Prostate gland (tissue), 2 donors: ENCODE measurements at regions not wholly inside any gene's neighbourhood (a gene's known extent, or its start where the extent isn't known, plus 50 kb on each side); places are given as distances from the start of the nearest gene placed in this dataset.

ENCODE experiments used
- DNase-seq: peaks from one replicate; pipeline ENCODE4 v3.0.0-alpha.2; 2019; ENCODE audit warnings: low spot score
- H3K27ac ChIP-seq, 2 donors: fragments of 200-600 bp; sonication (generic); 2 replicates each; pipeline ENCODE4 v1.5.1; 2017 to 2019
- H3K27me3 ChIP-seq: fragments of 200-600 bp; sonication (generic); replicated peaks from 2 replicates; pipeline ENCODE4 v1.5.1; 2019; ENCODE audit not compliant: insufficient read depth
- H3K36me3 ChIP-seq, 2 donors: fragments of 200-600 bp; sonication (generic); 1 replicate in 1 of 2; 2 replicates in 1 of 2; pipeline versions ENCODE4 v1.5.1 to v1.8.1; 2017 to 2019
- H3K4me1 ChIP-seq: fragments of 200-600 bp; sonication (generic); replicated peaks from 2 replicates; pipeline ENCODE4 v1.5.1; 2019
- H3K4me3 ChIP-seq, 2 donors: fragments of 200-600 bp; sonication (generic); 2 replicates each; pipeline ENCODE4 v1.5.1; 2017 to 2019
- H3K9me3 ChIP-seq: fragments of 200-600 bp; sonication (generic); 2 replicates; pipeline ENCODE4 v1.5.1; 2017
- POLR2A ChIP-seq: fragments of 450-650 bp; IDR thresholded peaks from one replicate; pipeline ENCODE4 v1.6.1; 2016; ENCODE audit warnings: antibody characterized with exemption, mild to moderate bottlenecking
- POLR2AphosphoS5 ChIP-seq: sonication (generic); formaldehyde crosslinking; IDR thresholded peaks from one replicate; pipeline ENCODE4 v1.6.1; 2017; ENCODE audit warnings: antibody characterized with exemption
- WGBS: methylation state at CpG from one replicate; pipeline ENCODE4 v1.1.5; 2018; 5-methylcytosine and 5-hydroxymethylcytosine counted together
- intact Hi-C: fragments of 100-400 bp; cut with DNase I; formaldehyde crosslinking; loops from one replicate; pipeline ENCODE4 v1.14.2; 2022
- TF ChIP-seq, protein P1 (sequence below), 4 experiments: fragments of 200-600 bp in 2 of 4; fragments of 450-650 bp in 2 of 4; sonication (generic) in 2 of 4; IDR thresholded peaks; 1 replicate in 3 of 4; 2 replicates in 1 of 4; pipeline ENCODE4 v1.5.1; 2016 to 2019; ENCODE audit warnings: antibody characterized with exemption in 4 of 4, mild to moderate bottlenecking in 2 of 4, moderate library complexity in 2 of 4

DNA sequence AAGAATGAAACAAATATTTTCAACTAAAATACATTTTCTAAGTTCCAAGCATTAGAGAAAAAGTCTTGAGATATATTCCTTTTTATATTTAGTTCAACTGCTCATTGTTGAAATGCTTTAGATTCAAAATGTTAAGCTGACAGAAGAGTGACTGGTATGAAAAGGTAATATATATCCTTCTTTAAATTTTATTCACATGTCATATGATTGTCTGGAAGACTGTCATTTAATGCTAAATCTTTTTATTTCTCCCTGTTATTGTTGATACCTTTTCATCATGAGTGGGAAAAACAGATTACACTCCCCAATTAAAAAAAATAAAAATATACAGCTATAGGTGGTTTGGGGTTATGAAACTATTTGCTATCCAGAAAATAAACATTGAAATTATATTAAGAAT lies 965.4 kb downstream of the JRKL start:
- no peaks in the 10 kb centered on the region for H3K36me3 ChIP-seq
- H3K4me3 ChIP-seq: no peak overlapping the region
- intact Hi-C loops: no loop called here
- H3K9me3 ChIP-seq: no peaks in the 10 kb centered on the region
- no peak overlapping the region for H3K27ac ChIP-seq
- DNase-seq: no peak
- H3K27me3 ChIP-seq: no peaks in the 10 kb centered on the region
- no peaks in the 10 kb centered on the region for H3K4me1 ChIP-seq
- no peak for TF ChIP-seq POLR2AphosphoS5
- TF ChIP-seq POLR2A: no peak
- TF ChIP-seq, protein P1, sequence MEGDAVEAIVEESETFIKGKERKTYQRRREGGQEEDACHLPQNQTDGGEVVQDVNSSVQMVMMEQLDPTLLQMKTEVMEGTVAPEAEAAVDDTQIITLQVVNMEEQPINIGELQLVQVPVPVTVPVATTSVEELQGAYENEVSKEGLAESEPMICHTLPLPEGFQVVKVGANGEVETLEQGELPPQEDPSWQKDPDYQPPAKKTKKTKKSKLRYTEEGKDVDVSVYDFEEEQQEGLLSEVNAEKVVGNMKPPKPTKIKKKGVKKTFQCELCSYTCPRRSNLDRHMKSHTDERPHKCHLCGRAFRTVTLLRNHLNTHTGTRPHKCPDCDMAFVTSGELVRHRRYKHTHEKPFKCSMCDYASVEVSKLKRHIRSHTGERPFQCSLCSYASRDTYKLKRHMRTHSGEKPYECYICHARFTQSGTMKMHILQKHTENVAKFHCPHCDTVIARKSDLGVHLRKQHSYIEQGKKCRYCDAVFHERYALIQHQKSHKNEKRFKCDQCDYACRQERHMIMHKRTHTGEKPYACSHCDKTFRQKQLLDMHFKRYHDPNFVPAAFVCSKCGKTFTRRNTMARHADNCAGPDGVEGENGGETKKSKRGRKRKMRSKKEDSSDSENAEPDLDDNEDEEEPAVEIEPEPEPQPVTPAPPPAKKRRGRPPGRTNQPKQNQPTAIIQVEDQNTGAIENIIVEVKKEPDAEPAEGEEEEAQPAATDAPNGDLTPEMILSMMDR (IDR thresholded peaks at IDR 0.05): no peak

DNA sequence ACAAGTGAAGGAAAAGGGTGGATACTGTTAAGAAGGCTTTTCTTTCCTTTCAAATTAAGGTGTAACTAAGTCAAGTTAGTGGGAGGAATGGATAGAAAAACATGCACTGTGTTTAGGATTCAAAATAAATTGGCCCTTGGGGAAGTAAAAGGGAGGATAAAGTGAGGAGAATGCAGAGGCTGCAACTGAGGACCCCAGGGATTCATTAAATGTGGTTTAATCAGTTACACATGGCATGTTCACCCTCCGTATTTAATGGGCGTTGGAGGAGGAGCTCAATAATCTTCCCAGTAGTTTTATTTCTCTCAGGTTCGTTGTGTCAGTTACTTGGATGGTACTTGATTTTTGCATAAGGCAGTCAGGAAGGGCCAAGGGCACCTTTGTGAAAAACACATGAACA lies 966.3 kb downstream of the JRKL start:
- H3K4me1 ChIP-seq: no peaks in the 10 kb centered on the region
- no peaks in the 10 kb centered on the region for H3K9me3 ChIP-seq
- no peak overlapping the region for H3K27ac ChIP-seq
- H3K27me3 ChIP-seq: no peaks in the 10 kb centered on the region
- 43% methylated on average over 3 of the region's 3 CpGs for WGBS
- no peak for DNase-seq
- intact Hi-C loops: no loop called here
- TF ChIP-seq POLR2AphosphoS5 (no peak), POLR2A (no peak)
- TF ChIP-seq, protein P1 (IDR thresholded peaks at IDR 0.05): no peak
- H3K36me3 ChIP-seq: no peaks in the 10 kb centered on the region
- no peak overlapping the region for H3K4me3 ChIP-seq

- H3K27ac ChIP-seq: no peak overlapping the region
- no peak for DNase-seq
- no peaks in the 10 kb centered on the region for H3K9me3 ChIP-seq
- intact Hi-C loops: no loop called here
- no peaks in the 10 kb centered on the region for H3K4me1 ChIP-seq
- H3K4me3 ChIP-seq: no peak overlapping the region
- 61% methylated on average over 4 of the region's 4 CpGs for WGBS
- TF ChIP-seq POLR2AphosphoS5: no peak
- TF ChIP-seq, protein P1 (IDR thresholded peaks at IDR 0.05): no peak
- no peak for TF ChIP-seq POLR2A
- H3K36me3 ChIP-seq: no peaks in the 10 kb centered on the region
- no peaks in the 10 kb centered on the region for H3K27me3 ChIP-seq
Observed at GRCh38 chr11:97359016-97359415, 969.2 kb downstream of the JRKL start.

- TF ChIP-seq POLR2A (no peak), POLR2AphosphoS5 (no peak)
- TF ChIP-seq, protein P1 (IDR thresholded peaks at IDR 0.05): no peak
- WGBS: 44% methylated on average over 1 of the region's 1 CpG
Observed at GRCh38 chr11:97361812-97362378, 972.1 kb downstream of the JRKL start.

DNA sequence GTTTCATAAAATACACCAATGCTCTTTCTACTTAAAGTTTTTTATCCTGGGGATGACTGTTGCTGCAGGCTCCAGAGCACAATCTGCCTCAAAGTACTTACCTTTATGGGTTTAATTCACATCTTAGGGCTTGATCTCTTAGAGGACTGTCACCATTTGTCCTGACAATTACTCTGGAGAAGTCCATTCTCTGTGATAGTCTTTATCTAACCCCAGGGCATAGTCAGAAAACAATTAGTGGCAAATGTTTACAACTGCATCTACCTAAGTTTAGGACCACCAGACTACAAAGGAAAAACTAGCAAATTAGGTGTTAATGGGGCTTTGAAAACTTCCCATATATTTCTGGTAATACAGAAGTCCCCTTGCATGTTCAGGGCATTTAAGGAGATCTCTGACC lies 973.5 kb downstream of the JRKL start:
- no peaks in the 10 kb centered on the region for H3K36me3 ChIP-seq
- intact Hi-C loops: no loop called here
- no peak for TF ChIP-seq POLR2AphosphoS5
- TF ChIP-seq, protein P1 (IDR thresholded peaks at IDR 0.05): no peak
- no peak for TF ChIP-seq POLR2A
- no peaks in the 10 kb centered on the region for H3K9me3 ChIP-seq
- no peak for DNase-seq
- no peak overlapping the region for H3K4me3 ChIP-seq
- no peak overlapping the region for H3K27ac ChIP-seq
- H3K27me3 ChIP-seq: no peaks in the 10 kb centered on the region
- H3K4me1 ChIP-seq: no peaks in the 10 kb centered on the region

More at GRCh38 chr11:97361812-97362378, 972.1 kb downstream of the JRKL start:
- intact Hi-C loops: no loop called here
- Histone ChIP-seq H3K9me3 (no peaks in the 10 kb centered on the region), H3K4me1 (no peaks in the 10 kb centered on the region), H3K4me3 (no peak overlapping the region), H3K27me3 (no peaks in the 10 kb centered on the region), H3K27ac (no peak overlapping the region), H3K36me3 (no peaks in the 10 kb centered on the region)
- DNase-seq: no peak
